ENCODE measurements at regions not wholly inside any gene's neighbourhood (a gene's known extent, or its start where the extent isn't known, plus 50 kb on each side); places are given as distances from the start of the nearest gene placed in this dataset.
A peak's percentile ranks its signal among the peaks of the same experiment; 100 is the strongest.

DNA sequence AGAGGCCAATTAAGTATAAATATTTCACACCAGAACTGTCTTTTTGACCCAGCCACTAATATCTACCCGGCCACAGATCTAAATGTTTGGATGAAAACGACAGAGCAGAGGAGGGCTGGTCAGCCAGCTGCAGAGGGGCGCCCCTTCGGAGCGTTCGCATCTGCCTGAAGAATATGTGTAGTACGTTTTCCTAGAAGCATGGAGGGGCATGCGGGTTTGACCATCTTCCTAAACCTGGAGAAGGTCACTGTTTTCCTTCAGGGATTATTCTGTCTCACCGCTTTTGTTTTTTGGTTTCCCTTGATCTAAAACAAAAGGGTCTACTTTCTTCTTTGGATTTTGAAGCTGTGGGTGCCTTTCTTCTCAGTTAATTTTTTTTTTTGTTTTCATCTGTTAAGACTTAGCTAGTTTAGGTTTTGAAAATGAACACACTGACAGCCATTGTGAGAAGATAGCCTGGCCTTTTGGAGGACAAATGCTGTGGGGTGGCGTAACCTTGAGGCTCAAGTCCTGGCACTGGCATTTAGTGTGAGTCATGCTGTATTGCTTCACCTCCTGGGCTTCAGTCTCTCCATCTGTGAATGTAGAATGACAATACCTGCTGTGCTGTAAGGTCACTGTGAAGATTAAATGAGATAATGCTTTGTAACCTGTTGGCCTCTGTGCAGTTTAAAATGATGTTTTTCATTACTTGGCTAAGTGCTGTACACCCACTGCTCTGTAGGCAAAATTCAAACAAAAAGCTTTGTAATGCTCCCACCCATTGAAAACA, 74.1 kb upstream of the IRF2BP2 start:
- peak; percentile 84 for DNase-seq

DNA sequence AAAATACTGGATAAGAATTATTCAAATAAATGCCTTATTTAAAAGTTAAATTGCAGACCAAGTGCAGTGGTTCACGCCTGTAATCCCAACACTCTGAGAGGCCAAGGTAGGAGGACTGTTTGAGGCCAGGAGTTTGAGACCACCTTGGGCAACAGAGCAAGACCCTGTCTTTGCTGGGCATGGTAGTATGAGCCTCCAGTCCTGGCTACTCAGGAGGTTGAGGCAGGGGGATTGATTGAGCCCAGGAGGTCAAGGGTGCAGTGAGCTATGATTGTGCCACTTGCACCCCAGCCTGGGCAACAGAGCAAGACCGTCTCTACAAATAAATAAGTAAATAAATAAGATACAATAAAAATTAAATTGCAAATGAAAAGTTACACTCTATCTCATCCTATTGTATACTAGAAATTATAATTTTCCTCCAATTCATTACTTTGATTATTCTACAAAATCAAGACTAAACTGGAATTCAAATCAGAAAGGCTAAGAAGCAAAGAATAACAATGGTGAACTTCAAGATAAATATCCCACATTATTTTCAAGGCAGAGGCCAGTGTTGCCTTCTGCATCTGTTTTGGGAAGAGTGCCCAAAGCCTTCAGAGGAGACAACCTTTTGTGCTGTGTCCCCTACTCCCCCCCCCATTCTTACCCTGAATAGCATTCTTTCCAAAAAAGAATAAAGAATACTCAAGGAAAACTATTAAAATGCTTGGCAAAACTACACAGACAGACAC, 73.3 kb upstream of the IRF2BP2 start:
- DNase-seq, result no peak

DNA sequence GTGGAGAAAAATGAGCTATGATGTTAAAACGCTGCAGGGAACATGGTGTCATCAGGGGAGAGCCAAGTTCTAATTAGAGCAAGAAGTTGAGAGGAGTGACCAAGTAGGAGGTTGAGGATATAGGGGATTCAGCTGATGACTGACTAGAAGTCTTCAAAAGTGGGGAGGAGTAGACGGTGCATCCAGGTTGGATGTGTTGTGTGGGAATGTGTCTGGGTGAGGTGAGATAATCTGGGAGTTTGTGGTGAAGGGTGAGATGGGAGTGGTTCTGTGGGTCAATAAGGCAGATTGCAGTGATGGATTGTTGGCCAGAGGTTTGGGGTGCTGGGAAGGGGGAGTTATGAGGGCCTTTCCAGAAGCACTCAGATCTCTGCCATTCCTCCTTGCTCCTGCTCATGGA, 72.0 kb upstream of the IRF2BP2 start:
- no peak for DNase-seq

DNA sequence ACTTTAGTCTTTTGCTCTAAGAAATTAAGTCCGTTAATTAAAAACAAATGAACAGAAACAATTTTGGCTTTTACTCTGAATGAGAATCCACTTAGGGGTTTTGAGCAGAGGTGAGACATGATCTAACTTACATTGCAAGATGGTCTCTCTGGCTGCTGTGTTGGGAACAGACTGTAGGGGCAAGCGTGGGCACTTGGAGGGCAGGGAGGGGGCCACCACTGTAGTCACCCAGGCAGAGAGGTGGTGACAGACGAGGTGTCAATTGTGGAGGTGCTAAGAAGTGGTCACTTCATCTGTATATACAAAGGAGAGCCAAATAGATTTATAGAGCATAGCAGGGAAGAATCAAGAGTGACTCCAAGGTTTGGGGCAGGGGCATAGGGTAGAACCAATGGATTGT, 71.1 kb upstream of the IRF2BP2 start:
- no peak for DNase-seq

DNA sequence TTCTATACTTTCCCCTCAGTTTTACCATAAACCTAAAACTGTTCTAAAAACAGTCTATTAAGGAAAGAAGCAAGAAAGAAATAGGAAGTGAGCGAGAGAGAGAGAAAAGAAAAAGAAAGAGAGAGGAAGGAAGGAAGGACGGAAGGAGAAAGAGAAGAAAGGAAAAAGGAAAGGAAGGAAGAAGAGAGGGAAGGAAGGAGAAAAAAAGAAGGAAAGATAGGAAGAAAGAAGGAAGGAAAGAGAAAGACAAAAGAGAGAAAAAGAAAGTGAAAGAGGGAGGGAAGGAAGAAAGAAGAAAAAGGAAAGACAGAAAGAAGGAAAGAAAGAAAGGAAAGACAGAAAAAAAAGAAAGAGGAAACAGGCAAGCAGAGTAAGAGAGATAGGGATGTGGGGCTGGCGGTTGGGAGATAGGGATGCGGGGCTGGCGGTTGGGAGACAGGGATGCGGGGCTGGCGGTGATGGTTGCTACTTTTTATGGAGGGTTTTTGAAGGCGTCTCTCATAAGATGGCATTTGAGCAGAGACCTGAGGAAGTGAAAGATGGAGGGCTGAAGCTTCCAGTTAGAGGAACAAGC, 70.4 kb upstream of the IRF2BP2 start:
- DNase-seq, result no peak

DNA sequence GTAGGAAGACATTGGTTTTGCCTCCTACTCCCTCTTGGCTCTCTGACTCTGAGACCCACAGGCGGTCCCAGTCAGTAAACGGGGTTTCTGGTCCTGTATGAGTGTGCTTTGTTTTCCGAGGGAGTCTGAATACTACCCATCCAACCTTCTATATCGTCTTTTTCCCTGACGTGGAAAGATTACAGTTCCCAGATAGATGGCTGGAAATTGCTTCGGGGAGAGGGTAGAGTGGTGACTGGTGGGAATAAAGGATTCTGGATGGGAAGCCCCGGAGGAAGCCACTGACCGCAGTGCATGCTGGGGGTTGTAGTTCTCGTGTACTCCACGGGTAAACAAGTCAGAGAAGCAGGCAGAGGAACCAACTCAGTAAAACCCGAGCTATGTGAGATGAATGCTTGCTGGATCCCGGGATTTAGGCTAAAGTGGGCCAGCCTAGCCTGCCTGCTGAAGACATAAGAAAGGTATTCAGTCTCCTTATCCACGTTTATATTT, 66.2 kb upstream of the IRF2BP2 start:
- no peak for DNase-seq

DNA sequence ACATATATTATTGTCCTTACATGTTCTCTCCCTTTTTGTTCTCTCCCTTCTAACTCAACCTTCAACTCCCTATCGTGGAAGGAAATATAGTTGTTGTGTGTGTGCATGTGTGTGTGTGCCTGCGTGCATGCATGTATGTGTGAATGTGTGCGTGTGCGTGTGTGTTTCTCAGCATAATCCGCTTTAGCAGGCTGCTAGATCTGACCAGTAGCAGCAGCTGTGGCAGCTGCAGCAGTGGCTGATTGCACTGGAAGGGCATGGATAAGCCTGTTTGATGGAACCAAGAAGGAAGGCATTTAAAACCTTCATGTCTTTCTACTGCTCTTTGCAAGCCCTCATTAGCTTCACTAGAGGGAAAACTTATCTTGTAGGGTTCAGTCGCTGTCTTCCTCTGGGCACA, 65.6 kb upstream of the IRF2BP2 start:
- DNase-seq, result no peak

DNA sequence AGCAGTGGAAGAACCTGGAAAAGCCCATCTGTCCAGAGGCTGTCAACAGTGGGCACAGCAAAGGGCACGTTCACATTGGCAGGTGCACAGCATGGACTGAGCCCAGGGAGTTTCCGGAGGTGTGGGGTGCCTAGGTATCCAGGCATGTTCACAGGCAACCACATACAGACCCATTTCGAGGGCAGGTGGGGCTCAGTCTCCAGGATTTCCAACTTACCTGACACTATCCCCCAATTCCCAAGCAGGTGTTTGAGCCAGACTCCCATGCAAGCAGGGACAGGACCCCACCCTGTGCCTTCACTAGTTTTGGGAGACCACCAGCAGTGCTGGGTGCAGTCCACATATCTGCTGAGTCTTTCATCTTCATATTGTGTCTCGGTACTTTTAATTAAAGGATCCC, 65.0 kb upstream of the IRF2BP2 start:
- DNase-seq, result no peak

DNA sequence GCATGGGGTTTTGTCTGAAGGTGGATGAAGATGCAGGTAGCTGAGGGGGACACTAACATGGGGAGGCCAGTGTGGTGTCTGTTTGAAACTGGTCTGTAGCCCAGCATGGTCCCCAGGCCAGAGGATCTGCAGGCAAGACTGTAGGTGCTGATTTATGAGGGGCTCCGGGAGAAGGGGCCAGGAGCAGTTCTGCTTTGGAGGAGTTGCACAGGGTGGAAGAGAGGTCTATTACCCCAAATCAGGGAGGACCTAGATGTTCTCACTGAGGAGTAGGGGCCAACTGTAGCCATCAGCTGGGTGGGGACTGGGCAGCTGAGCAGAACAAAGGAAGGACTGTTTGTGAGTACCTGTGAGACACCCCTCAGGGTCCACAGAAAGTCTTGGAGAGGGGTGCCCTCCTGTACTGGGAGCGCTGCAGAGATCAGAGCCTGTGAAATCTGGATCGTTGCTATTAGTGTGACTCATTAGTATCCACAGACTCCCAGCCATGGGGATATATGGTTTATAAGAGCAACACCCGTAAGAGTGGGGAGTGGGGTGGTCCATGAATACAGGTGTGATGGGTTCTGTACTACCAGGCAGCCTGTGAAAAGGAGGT, 64.3 kb upstream of the IRF2BP2 start:
- no peak for DNase-seq

DNA sequence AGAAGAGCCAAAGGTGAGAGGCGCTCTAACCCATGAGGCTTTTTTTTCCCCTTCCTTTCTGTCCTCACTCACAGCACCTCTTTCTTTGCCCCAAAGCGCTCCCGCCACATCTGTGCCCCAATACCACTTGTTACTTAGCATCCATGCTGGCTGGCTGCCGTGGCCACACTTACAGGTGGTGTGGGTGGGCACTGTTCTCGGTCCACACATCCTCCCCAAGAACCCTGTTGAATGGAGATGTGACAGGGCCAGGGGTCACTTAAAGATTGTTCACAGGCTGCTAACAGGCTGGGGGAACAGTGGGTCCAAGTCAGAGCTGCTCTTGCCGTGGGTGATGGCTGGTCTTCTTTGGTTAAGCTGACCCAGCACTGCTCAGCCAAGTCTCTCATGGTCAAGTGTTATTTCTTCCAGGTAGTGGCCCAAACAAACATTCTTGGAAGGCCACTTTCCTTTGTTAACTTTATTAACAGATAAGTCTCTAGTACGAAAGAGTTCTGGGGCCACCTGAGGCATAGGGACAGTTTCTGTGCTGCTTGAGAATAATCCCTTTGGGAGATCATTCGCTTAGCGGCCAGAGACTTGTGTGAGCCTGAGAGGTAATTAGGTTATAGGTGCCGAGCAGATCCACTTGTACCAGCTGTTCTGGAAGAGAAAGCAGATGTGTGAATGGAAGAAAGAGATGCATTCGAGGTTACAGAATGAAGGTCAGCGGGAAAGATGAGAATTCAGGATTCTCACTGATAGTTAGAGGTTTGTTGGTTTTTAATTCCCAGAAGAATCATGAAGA, 62.6 kb upstream of the IRF2BP2 start:
- DNase-seq, result no peak

DNA sequence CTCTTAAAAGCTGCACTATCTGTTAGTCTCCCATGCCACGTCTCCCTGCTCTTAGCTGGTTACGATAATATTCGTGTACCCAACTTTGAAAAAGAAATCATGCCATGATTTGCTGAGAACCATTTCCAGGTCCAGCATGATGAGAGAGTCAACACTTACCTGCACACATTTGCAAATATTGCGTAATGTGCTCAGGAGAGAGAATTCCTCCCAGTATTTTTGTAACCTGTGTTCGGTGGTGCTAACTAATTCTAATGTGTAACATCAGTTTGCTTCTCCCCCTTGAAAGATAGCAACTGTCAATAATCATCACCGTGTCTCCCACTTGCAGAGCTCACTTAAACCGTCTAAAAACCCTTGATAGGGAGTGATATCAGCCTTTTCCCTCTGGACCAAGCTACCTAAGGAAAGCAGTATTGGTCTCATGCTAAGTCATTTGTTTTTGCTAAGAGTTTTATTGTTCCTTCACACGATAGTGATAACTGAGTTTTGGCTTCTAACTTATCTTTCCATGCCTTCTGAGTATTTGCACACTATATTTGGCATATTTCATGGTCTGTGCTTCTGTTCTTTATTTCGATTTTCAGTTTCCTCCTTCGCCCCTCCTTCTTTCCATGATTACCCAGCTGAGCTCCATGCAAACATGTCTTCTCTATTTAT, 61.1 kb upstream of the IRF2BP2 start:
- no peak for DNase-seq

DNA sequence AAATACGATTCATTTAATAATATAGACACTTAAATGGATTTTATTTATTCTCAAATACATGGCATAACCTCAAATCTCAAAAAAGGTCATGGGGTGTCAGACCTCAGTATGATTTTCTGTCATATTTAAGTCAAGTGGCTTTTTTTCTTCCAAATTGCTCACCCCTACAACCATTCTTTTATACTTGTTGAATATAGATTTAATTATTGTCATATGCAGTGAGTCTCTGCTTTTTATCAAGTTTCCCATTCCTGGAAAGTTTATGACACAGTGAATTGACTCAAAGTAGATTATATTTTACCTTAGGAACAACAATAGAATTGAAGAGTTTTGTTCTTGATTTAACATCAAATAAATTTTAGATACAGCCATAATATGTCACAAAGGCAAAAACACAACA, 59.5 kb upstream of the IRF2BP2 start:
- no peak for DNase-seq

DNA sequence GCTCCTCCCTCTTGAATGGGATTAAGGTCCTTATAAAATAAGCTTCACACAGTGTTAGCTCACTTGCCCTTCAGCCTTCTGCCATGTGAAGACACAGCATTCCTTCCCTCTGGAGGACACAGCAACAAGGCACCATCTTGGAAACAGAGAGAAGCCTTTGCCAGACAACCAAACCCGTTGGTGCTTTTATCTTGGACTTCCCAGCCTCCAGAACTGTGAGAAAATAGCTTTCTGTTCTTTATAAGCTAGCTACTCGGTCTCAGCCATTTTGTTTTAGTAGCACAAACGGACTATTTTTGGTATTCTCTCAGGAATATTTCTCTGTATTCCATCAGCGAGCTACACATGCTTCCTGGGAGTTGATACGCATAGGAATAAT, 58.6 kb upstream of the IRF2BP2 start:
- DNase-seq, result no peak

DNA sequence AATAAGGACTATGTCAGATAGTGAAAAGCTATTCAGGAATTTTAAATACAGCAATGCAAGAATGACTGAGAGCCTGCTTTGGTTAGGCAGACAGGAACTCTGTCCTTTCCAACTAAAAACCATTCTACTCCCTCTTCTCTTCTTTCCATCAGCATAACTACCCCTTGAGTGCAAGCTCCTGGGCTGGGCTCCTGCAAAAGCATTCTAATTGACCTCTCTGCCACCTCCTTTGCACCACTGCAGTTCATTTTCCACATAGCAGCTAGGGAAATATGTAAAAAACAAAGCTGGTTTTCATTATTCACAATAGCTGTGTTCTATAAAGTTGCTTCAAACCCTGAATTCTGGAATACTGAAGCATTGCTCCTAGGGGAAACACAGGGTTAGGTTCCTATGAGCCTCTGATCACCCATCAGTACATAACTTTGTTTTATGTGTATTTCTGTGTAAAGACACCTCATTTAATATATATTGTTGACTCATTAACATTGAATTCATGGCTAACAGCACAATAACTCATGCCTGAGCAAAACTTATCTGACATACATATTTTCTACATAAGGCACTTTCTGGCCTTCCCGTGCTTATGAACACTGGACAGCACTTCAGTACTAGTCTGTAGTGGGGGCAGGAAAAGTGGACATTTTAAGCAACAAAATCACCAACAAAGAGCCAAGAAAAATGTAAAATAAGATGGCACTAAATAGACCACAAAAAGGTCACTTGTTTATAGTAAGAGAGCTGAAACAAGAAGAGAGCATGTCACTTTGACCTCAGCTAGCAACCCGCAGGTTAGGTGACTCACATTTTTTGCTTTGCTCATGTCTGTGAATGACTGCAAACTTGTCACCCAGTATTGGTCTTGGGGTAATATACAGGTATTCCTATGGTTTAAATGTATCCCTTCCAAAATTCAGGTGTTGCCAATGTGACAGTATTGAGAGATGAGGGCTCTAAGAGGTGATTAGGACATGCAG, 57.9 kb upstream of the IRF2BP2 start:
- no peak for DNase-seq

DNA sequence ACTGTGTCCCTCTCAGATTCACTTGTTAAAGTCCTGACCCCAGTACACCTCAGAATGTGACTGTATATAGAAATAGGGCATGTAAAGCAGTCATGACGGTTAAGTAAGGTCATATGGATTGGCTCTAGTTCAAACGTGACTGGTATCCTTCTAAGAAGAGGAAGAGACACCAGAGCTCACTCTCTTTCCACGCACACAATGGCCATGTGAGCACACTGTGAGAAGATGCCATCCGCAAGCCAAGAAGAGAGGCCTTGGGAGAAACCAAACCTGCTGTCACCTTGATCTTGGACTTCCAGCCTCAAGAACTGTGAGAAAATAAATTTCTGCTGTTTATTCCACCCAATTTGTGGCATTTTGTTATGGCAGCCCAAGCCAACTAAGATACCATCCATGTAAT, 56.8 kb upstream of the IRF2BP2 start:
- DNase-seq, result no peak

DNA sequence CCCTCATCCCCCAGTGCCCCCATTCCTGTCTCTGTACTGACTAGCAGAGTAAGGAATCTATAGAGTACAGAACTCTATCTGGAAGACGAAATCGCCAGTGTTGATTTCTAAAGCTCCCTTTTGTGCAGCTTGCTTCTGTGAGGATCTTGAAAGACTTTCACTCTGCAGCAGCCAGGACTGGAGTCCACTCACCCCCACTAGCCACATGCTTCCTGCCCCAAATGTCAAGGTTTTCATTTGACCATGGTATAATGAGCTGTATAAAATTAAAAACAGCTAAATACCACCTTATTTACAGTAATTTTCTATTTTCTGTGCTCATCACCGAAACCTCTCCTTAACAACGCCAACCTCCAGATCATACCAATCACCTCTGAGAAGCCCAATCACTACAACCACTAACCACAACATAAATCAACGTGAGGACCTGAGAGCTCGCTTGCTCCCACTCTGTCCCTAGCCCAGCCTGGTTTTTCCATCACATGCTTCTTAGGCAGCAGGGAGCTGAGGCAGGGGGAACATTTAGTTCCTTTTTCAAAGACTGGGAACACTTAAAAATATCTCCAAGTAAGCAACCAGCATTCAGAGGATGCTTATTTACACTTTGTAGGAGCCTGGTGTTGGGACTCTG, 56.1 kb upstream of the IRF2BP2 start:
- no peak for DNase-seq

DNA sequence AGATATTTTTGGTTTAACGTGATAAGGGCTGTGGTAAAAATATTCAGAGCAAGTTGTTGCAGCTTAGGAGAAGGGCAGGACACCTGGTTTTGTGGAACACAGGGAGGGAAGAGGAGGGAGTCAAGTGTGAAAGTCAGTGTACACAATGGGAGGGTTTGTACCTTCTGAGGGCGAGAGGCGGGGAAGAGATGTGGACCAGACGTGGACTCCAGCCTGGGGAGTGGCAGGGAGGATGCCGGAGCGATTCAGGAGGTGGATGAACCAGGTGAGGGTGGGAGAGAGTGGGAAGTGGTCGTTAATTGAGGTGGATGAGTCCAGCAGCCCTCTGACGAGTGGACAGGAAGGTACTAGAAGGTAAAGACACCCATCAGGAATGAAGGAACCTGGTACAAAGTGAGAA, 52.2 kb upstream of the IRF2BP2 start:
- DNase-seq, result no peak

DNA sequence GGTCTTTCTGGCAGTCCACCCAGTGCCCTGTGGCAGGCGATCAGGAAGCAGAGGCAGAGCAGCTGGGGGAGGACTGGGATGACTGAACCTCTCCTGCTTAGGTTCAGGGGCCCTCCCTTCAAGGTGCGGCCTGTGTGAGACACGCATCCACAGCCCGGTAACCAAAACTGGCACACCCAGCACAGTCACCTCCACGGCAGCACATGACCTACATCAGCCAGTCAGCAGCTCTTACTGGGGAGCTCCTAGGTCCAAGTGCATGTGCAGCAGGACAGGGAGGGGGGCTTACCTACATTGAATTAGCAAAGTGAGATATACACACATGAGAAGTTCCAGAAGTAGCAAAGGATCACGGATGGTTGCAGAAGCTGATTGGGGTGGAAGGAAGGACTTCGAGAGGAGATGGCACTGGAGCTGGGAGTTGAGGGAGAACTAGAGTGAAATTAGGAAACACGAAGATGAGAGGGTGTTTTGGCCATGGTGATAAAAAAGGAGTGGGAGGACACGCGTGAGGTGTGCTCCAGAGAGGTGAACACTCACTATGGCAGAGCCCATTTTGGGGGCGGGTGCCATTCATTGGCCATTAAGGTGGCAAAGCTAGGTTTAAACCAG, 51.4 kb upstream of the IRF2BP2 start:
- DNase-seq, result no peak

DNA sequence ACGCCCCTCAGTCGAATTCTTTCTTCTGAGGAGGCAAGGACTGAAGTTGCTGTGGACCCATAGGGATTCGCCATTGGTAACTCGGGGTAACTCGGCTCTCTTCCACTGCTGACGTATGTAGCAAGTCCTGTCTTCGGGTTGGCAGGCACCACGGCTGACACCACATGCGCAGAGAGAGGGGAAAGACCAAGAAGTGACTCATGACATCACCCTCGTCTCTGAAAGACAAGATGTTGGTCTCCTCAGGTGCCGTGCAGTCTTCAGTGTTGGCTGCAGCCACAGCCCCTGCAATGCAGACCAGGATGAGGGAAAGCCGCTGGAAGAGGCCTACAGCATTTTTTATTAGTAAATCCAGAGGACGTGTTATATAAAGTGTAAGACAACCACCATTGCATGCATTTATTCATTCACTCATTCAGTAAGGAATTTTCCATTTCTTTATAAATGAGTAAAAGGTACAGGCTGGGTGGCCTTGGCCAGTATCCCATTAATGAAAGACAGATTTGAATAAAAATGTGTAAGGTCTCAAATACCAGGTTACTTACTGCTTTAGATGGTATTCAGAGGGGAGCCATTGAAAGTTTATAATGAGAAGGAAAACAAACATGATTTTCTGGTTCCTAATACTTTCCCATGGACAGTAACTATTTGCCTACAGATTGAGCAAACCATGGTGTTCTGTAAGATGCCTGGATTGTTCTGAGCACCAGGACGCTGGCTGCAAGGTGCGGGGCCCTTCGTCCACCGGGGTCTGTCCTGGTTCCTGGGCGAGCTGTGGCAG, 50.7 kb upstream of the IRF2BP2 start:
- DNase-seq, result no peak

Data from SIG-M5 (cell line).